Neural cell (in vitro differentiated cells): ENCODE measurements at regions not wholly inside any gene's neighbourhood (a gene's known extent, or its start where the extent isn't known, plus 50 kb on each side); places are given as distances from the start of the nearest gene placed in this dataset.

Experiments used
- H2AFZ ChIP-seq: fragments of 200-600, 300-800 bp; sonication (generic), shearing (Covaris generic); 2 replicates; pipeline ENCODE4 v1.6.0; 2014; ENCODE audit warnings: low read depth, mild to moderate bottlenecking, antibody characterized with exemption, low read length, moderate library complexity
- H3F3A ChIP-seq: fragments of 200-600 bp; shearing (Covaris generic); 2 replicates; pipeline ENCODE4 v1.6.1; 2016; ENCODE audit warnings: mild to moderate bottlenecking, moderate library complexity, mixed read lengths, antibody characterized with exemption, low read length; ENCODE audit not compliant: insufficient read depth, poor library complexity, severe bottlenecking
- H3K27ac ChIP-seq: fragments of 200-600, 300-800 bp; sonication (generic), shearing (Covaris generic); 2 replicates; pipeline ENCODE4 v1.5.1; 2014; ENCODE audit warnings: mild to moderate bottlenecking, low read length, moderate library complexity
- H3K27me3 ChIP-seq: fragments of 300-800, 200-600 bp; sonication (generic), shearing (Covaris generic); 2 replicates; pipeline ENCODE4 v1.6.0; 2014; ENCODE audit warnings: mild to moderate bottlenecking, low read depth, low read length, moderate library complexity; ENCODE audit not compliant: insufficient read depth
- H3K36me3 ChIP-seq: fragments of 300-800, 200-600 bp; sonication (generic), shearing (Covaris generic); 2 replicates; pipeline ENCODE4 v1.5.1; 2014; ENCODE audit warnings: mild to moderate bottlenecking, antibody characterized with exemption, low read length, moderate library complexity; ENCODE audit not compliant: insufficient read depth
- H3K4me2 ChIP-seq: fragments of 300-800, 200-600 bp; sonication (generic), shearing (Covaris generic); 2 replicates; pipeline ENCODE4 v1.6.0; 2014; ENCODE audit warnings: mild to moderate bottlenecking, low read length
- H3K4me3 ChIP-seq: fragments of 300-800, 200-600 bp; sonication (generic), shearing (Covaris generic); 2 replicates; pipeline ENCODE4 v1.5.1; 2014; ENCODE audit warnings: mild to moderate bottlenecking, low read length, moderate library complexity
- H3K79me2 ChIP-seq: fragments of 200-600 bp; shearing (Covaris generic); replicated peaks from 2 replicates; pipeline ENCODE4 v1.6.0; 2014; ENCODE audit warnings: mild to moderate bottlenecking, low read length, moderate library complexity; ENCODE audit not compliant: insufficient read depth
- H3K9ac ChIP-seq: fragments of 300-800, 200-600 bp; sonication (generic), shearing (Covaris generic); 2 replicates; pipeline ENCODE4 v1.6.1; 2016; ENCODE audit warnings: mild to moderate bottlenecking, low read length, mixed read lengths
- H3K9me2 ChIP-seq: fragments of 200-600 bp; shearing (Covaris generic); 2 replicates; pipeline ENCODE4 v1.6.1; 2016; ENCODE audit warnings: mild to moderate bottlenecking, low read length, mixed read lengths; ENCODE audit not compliant: insufficient read depth
- H3K9me3 ChIP-seq: fragments of 200-600, 300-800 bp; sonication (generic), shearing (Covaris generic); 2 replicates; pipeline ENCODE4 v1.6.1; 2016; ENCODE audit warnings: mild to moderate bottlenecking, mixed run types, low read length, moderate library complexity, mixed read lengths
- H4K20me1 ChIP-seq: fragments of 200-600 bp; shearing (Covaris generic); 2 replicates; pipeline ENCODE4 v1.6.1; 2016; ENCODE audit warnings: mild to moderate bottlenecking, mixed run types; ENCODE audit not compliant: insufficient read depth
- CTCF ChIP-seq: fragments of 450-650 bp; IDR thresholded peaks from 2 replicates; pipeline ENCODE4 v1.5.1; 2014; ENCODE audit warnings: antibody characterized with exemption, mild to moderate bottlenecking, moderate library complexity; ENCODE audit not compliant: poor library complexity, severe bottlenecking
- EP300 ChIP-seq: fragments of 450-650 bp; conservative IDR thresholded peaks from 2 replicates; pipeline ENCODE4 v1.6.1; 2014; ENCODE audit warnings: antibody characterized with exemption, mild to moderate bottlenecking, moderate library complexity; ENCODE audit not compliant: poor library complexity, severe bottlenecking
- EZH2 ChIP-seq: fragments of 200-600, 300-800 bp; shearing (Covaris generic), sonication (generic); IDR thresholded peaks from 2 replicates; pipeline ENCODE4 v1.6.1; 2014; ENCODE audit warnings: antibody characterized with exemption, low read length, borderline replicate concordance, mild to moderate bottlenecking; ENCODE audit not compliant: insufficient read depth, poor library complexity, severe bottlenecking
- MXI1 ChIP-seq: fragments of 450-650 bp; conservative IDR thresholded peaks from 2 replicates; pipeline ENCODE4 v1.6.1; 2014; ENCODE audit warnings: antibody characterized with exemption, mild to moderate bottlenecking; ENCODE audit not compliant: poor library complexity, severe bottlenecking
- POLR2AphosphoS5 ChIP-seq: IDR thresholded peaks from 2 replicates; pipeline ENCODE4 v1.6.1; 2012
- RAD21 ChIP-seq: fragments of 450-650 bp; conservative IDR thresholded peaks from 2 replicates; pipeline ENCODE4 v1.6.1; 2014; ENCODE audit warnings: antibody characterized with exemption, mild to moderate bottlenecking, moderate library complexity
- REST ChIP-seq: IDR thresholded peaks from 2 replicates; pipeline ENCODE4 v1.6.1; 2012; ENCODE audit warnings: borderline replicate concordance
- SMC3 ChIP-seq: fragments of 450-650 bp; conservative IDR thresholded peaks from 2 replicates; pipeline ENCODE4 v1.6.1; 2014; ENCODE audit warnings: antibody characterized with exemption, mild to moderate bottlenecking, moderate library complexity; ENCODE audit not compliant: poor library complexity
- TAF1 ChIP-seq: IDR thresholded peaks from 2 replicates; pipeline ENCODE4 v1.6.1; 2012; ENCODE audit warnings: low read depth

GRCh38 chr14:61160798-61161197 is 120.3 kb downstream of the TMEM30B start:
- Histone ChIP-seq H3K4me3 (no peak overlapping the region), H3K9me2 (no peaks in the 10 kb centered on the region), H3K36me3 (no peaks in the 10 kb centered on the region), H3K4me2 (no peak overlapping the region), H3K9ac (no peak overlapping the region), H3K9me3 (no peaks in the 10 kb centered on the region), H3K27ac (no peak overlapping the region), H4K20me1 (no peaks in the 10 kb centered on the region), H3K27me3 (no peaks in the 10 kb centered on the region), H2AFZ (no peak overlapping the region), H3K79me2 (no peaks in the 10 kb centered on the region), H3F3A (no peaks in the 10 kb centered on the region)
- TF ChIP-seq EP300 (no peak), EZH2 (no peak), CTCF (no peak), MXI1 (no peak), RAD21 (no peak), REST (no peak), TAF1 (no peak), SMC3 (no peak), POLR2AphosphoS5 (no peak)

GRCh38 chr14:61154641-61155040 is 126.5 kb downstream of the TMEM30B start:
- Histone ChIP-seq H3K27me3 (no peaks in the 10 kb centered on the region), H4K20me1 (no peaks in the 10 kb centered on the region), H3K4me3 (no peak overlapping the region), H3F3A (no peaks in the 10 kb centered on the region), H3K9me3 (no peaks in the 10 kb centered on the region), H3K79me2 (no peaks in the 10 kb centered on the region), H2AFZ (no peak overlapping the region), H3K27ac (peak overlapping the region; percentile 47), H3K36me3 (no peaks in the 10 kb centered on the region), H3K4me2 (no peak overlapping the region), H3K9me2 (no peaks in the 10 kb centered on the region), H3K9ac (no peak overlapping the region)
- TF ChIP-seq RAD21 (peak; percentile 21), EZH2 (no peak), SMC3 (no peak), REST (no peak), MXI1 (no peak), EP300 (no peak), CTCF (no peak), TAF1 (no peak)
